OCI-M1 (cell line): ENCODE measurements at regions not wholly inside any gene's neighbourhood (a gene's known extent, or its start where the extent isn't known, plus 50 kb on each side); places are given as distances from the start of the nearest gene placed in this dataset.
"Not testable (repeated sequence)": the region's sequence is repeated elsewhere in the genome, so short reads cannot be mapped to it uniquely, and the experiment has no call there.

ENCODE experiments used
- DNase-seq: peaks from one replicate; lab custom pipeline; 2025; lab: John Stamatoyannopoulos, UW

DNA sequence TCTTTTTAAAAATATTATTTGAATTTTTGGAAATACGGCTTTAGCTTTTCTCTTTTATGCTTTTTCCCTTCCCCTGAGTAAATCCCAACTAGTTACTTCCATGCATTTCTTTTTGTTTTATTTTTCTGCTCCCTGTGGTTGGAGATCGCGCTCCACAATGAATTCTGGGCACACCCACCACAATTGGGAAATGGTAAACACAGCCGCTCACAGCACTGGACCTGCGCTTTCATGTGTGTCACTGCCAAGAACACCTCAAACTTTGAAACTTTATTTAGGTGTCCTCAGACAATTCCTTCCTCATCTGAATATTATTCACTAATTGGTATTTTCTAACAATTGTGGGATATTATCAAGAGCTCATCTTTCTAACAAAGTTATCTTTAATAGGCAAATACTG is 82.8 kb upstream of the TMEM18 start:
- no peak for DNase-seq

DNA sequence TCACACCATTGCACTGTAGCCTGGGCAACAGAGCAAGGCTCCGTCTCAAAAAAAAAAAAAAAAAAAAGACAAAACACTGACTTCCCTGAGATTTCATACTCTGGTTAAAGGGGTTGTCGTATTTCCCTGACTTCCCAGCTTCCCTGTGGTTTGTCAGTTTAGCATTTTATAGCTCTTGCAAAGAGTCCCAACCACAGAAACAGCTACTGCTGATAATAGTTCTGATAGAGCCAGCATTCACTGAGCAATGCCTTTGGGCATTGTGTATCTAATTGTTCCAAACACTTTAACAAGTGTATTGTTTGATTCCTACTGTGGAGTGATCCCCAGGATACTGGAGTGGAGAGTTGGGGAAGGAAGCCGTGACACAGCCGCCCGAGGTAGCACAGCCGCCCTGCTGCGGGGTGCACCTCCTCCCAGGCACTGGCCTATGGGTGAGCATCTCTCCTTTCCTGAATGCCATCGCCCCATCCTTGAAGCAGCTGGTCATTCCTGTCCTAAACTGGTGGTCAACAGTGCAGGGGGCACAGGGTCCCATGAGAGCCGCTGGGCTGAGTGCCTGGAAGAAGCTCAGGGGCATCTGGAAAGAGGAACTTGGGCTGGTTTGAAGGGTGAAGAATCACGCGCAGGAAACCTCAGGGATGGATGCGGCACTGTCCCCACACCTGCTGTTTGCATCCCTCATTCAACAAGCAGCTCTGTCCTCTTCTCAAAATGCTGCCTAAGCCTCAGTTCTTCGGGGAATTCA is 81.0 kb upstream of the TMEM18 start:
- DNase-seq: no peak

DNA sequence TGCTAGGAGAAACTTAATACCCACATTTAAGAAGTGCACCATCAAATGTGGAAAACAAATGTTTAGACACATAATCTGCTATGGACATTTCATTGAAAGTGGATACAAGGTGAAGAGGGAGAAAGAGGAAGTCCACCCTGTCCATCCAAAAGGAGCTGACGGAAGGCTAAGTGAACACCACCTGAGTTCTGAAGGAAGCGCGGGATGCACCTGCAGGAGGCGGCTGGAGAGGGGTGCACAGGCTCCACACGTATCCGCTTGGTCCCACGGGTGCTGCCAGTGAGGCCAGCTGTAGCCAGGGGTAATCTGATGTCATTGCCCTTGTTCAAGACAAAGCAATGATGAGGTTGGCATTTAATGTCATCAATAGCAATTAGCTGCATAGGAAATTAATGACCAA is 75.9 kb upstream of the TMEM18 start:
- no peak for DNase-seq

DNA sequence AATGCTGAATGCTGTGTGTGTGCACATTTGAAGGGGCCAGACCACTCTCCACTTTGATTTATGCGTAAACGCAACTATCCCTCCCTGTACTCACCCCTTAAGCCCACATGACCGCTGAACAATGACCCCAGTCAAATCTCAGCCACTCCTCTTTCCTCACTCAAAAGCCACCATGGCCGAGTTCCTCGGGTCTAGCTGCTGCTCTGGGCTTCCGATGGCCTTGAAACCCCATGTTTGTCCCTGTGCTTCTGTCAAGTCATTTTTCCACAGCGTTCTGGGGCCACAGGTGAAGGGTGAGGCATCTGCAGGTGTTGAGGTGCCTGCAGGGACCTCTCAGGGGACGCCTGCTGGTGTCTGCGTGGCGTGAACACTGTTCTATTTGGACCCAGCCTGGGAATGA is 74.3 kb upstream of the TMEM18 start:
- no peak for DNase-seq

DNA sequence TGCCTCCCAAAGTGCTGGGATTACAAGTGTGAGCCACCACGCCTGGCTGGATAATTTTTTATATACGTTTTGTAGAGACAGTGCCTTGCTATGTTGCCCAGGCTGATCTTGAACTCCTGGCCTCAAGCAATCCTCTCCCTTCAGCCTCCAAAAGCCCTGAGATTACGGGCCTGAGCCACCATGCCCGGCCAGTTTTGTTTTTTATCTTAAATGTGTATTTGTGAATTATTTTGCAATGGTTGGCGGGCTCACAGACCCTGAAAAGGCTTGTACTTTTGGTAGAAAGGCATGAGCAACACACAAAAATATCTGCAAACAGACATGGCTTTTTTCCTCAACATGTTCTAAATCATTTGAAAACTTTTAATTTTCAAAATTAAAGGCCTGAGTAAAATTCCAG is 73.4 kb upstream of the TMEM18 start:
- DNase-seq: no peak

DNA sequence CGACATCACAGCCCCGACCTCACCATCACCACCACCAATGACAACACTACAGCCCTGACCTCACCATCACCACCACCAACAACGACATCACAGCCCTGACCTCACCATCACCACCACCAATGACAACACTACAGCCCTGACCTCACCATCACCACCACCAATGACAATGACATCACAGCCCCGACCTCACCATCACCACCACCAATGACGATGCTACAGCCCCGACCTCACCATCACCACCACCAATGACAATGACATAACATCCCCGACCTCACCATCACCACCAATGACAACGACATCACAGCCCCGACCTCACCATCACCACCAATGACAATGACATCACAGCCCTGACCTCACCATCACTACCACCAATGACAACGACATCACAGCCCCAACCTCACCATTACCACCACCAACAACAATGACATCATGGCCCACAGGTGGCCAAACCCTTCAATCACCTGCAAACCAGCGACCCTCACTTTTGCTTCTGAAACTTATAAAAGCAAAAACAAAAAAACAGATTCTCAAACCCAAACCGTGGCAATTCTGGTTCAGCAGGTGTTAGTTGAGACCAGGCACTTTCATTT is 70.7 kb upstream of the TMEM18 start:
- DNase-seq: no peak

DNA sequence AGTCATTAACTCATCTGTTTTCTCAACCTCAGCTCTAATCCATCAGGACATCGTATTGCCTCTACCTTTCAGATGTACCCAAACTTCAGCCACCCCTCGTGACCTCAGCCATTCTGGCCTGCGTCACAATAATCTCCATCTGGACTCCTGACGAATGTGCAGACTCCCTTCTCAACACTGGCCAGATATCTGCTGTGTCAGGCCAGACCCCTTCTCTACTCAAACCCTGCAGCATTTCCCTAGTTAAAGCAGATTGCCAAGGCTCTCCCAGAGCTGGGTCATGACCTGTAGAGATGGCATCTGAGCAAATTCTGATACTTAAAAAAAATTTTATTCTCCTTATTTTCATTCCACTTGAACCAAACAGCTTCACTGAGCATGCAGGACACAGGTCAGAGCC is 69.5 kb upstream of the TMEM18 start:
- DNase-seq: no peak

DNA sequence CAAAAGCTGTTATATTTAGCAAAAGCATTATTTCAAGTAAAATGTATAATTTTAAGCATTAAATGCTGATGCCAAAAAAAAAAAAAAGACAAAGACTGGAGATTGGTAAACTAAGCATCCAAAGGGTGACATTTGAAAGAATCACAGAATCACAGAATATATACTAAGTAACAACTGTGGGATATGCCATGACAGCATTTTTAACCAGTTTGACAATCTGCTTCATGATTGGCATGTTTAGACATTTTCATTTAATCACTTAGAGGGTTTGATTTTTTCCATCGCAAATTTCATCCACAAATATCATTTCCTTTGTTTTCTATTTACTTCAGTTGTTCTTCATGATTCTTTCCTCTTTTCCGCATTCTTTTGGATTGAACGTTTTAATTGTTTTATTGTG is 66.9 kb upstream of the TMEM18 start:
- no peak for DNase-seq

DNA sequence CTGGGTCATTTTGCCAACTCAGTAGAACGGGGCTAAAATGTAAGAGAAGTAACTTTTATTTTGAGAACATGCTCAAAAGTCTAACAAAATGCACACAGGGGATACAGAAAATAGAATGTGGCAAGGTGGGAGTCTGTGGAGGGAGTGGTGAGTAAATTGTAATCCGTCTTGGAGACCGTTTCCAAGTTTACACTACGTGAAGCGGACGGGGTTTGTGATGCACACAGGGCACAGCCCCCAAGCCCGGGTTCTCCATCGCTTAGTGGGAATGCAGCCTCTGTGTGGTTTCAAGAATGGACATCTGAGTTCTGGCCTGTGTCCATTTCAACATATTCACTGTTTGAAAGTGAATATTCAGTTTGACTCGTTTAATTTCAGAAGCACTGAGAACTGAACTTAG is 65.0 kb upstream of the TMEM18 start:
- DNase-seq: no peak

DNA sequence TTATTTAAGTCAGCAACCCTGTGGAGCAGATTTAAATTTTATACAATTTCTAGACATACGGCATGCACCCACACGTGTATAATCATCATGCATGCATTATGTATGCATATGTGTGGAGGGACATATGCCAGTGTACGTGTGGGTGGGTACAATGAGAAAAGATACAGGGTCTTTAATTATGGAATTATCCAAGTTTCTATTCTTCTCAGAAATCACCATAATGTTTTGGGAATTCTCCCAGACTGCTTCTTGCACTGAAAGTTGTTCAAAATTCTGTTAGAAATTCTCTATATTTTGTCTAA is 63.9 kb upstream of the TMEM18 start:
- no peak for DNase-seq

DNA sequence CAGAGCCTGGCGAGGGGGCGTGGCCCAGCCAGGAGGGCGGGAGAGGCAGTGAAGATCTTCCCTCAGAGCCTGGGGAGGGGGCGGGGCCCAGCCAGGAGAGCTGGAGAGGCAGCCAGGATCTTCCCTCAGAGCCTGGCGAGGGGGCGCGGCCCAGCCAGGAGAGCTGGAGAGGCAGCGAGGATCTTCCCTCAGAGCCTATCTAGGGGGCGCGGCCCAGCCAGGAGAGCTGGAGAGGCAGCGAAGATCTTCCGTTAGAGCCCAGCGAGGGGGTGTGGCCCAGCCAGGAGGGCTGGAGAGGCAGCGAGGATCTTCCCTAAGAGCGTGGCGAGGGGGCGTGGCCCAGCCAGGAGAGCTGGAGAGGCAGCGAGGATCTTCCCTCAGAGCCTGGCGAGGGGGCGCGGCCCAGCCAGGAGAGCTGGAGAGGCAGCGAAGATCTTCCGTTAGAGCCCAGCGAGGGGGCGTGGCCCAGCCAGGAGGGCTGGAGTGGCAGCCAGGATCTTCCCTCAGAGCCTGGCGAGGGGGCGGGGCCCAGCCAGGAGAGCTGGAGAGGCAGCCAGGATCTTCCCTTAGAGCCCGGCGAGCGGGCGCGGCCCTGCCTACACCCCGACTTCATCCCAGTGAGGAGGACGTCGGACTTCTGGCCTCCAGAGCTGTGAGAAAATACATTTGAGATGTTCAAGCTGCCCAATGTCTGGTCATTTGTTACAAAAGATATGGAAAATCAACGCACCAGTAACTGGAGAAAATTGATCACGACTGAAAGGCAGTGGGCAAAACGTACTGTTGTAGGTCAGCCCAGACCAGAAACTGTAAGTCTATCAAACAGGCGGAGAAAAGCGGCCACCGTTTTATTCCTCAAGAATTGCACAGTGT is 63.4 kb upstream of the TMEM18 start:
- not testable (repeated sequence) for DNase-seq

DNA sequence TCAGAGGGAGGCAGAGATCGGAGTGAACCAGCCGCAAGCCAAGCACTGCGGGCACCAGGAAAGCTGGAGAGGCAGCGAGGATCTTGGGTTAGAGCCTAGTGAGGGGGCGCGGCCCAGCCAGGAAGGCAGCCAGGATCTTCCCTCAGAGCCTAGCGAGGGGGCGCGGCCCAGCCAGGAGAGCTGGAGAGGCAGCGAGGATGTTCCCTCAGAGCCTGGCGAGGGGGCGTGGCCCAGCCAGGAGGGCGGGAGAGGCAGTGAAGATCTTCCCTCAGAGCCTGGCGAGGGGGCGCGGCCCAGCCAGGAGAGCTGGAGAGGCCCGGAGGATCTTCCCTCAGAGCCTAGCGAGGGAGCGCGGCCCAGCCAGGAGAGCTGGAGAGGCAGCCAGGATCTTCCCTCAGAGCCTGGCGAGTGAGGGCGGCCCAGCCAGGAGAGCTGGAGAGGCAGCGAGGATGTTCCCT is 62.7 kb upstream of the TMEM18 start:
- not testable (repeated sequence) for DNase-seq

DNA sequence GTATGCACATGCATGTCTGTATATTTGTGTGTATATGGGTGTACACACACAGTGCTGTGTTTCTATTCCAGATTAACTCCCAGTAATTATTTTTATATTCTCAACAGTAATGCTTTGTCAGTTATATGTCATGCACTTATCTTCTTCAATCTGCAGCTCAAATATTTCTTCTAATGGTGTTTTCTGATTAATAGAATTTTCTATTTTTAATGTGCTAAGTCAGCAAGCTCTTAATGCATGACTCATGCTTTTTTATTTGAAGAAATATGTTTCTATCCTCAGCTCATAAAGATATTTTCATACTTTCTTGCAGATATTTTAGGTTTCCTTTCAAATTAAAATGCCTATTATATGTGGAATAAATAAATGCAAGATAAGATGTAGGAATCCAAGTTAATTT is 59.7 kb upstream of the TMEM18 start:
- no peak for DNase-seq

DNA sequence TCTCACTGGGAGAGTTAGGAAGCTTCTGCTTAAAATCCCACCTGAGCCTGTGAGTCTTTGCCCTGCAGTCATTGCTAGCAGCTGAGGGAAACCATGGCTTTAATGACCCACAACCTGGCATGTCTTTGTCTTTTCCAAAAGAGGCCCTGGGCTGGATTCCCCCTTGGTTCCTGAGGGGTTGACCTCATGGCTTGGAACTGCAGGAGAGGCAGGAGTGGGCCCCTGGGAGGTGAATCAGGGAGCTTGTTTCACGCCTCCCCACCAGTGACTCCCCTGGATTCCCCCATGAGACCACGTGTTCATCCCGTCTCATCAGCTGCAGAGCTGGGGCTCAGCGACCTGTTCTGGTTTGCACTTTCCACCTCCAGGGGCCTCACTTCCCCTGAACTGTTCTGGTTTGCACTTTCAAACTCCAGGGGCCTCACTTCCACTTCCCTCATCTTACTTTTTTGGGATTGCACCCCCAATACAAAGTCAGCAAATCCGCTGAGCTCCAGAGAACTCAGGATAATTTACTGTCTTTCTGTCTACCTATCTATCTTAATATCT is 58.5 kb upstream of the TMEM18 start:
- no peak for DNase-seq

DNA sequence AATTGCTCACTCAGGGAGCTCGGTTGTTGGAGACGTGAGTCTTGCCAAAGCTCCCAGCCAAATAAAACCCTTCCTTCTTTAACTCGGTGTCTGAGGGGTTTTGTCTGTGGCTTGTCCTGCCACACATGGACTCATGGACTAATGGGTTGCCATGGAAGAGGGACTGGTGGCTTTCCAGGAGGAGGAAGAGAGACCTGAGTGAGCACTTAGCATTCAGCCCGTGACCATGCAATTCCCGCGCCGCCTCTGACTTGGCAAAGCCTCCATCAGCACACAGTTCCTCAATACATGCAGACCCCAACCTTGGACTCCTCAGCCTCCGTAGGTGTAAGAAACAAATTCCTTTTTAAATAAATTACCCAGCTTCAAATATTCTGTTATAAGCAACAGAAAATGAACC is 57.3 kb upstream of the TMEM18 start:
- no peak for DNase-seq

DNA sequence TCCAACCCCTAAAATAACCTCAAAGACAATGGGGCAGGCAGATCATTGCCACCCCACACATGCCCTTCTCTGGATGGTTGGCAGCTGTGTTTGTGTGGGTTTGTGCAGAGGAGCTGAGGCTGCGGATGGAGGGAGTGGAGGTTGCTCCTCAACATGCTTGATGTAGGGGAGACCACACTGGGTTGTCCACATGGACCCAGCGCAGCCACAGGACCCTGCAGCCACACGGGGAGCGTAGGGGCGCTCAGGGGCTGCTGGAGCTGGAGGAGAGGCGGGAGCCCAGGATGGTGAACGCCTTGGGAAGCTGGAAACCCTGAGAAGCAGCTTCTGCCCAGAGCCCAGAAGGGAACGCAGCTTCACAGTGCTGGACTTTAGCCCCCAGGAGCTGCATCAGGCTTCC is 56.3 kb upstream of the TMEM18 start:
- DNase-seq: no peak

DNA sequence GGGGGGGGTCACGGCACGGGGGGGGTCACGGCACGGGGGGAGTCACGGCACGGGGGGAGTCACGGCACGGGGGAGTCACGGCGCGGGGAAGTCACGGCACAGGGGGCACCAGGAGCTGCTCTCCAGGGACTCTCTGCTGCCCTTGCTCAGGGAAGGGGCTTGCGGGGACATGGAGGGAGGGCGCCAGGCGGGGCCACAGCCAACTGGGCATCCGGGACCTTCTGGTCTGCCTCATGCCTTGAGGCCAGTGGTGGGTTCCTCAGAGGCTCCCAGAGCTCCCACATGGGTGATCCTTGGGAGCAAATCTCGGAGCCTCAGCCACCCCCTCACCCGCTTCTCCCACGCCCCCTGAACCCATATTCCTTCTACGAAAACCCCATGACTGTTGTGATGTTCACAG is 55.8 kb upstream of the TMEM18 start:
- DNase-seq: no peak

DNA sequence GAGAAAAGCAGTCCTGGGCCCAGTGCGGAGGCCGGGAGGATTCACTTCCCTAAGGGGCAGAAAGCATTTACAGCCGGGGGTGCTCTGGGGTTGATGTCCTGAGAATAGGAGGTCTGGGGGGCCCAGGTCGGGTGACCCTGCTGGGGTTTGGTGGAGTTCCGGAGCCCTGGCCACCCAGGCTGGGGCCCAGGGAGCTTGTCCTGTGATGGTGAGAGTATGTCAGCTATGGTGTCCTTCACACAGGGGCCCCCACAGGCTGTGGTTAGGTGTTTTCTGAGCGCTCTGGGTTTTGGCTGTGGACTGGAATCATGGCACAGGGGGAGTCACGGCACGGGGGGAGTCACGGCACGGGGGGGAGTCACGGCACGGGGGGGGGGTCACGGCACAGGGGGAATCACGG is 54.5 kb upstream of the TMEM18 start:
- no peak for DNase-seq

DNA sequence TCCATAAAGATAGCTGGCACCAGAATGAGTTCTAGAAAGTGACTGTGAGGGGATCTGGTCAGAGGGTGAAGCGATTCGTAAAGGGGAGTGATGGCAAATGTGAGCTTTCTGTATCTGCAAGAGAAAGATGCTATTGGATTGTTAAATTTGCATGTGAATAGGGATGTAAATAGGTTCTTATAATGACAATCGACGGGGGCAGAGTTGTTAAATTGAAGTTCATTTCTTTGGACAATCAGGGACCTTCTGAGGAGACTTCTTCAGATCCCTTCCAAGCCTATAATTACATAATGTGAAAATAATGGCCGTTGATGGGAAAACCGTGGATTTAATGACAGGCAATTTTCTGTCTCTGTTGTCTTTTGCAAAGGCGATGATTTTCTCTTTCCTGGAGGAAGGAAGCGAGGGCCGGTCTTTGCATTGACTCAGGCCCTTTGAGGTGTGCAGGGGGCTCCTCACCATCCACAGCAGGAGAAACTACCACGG is 52.2 kb upstream of the TMEM18 start:
- no peak for DNase-seq

DNA sequence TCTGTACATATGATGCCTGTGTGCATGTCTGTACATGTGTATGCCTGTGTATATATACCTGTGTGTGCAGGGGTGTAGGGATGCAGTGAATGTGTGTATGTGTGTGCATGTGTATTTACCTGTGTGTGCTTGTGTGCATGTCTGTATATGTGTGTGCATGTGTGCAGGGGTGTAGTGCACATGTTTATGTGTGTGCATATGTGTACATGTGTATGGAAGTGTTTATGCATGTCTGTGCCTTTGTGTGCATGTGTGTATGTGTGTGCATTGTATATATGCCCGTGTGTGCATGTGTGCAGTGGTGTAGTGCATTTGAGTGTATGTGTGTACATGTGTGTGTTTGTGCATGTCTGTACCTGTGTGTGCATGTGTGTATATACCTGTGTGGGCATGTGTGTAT is 51.0 kb upstream of the TMEM18 start:
- DNase-seq: no peak

DNA sequence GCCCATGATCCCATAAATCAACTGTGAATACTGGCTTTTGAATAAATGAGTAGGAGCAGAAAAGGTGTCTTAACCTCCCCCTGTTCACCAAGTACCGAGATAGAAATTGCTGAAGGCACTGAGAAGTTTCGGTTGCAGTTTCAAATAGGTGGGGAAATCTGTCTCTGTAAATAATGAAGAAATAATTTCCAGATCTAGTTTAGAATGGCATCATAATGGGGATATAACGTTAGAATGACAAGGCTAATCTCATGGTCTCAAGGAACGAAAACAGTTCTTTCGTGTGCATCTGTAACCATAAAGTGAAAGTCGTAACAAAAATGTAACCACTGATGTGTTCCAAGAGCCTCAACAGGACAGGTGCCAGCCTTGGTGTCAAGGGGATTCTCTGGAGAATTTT is 49.9 kb upstream of the TMEM18 start:
- DNase-seq: no peak
